Caco-2 (cell line): ENCODE measurements at regions not wholly inside any gene's neighbourhood (a gene's known extent, or its start where the extent isn't known, plus 50 kb on each side); places are given as distances from the start of the nearest gene placed in this dataset.
A peak's percentile ranks its signal among the peaks of the same experiment; 100 is the strongest.

Experiments used
- BruUV-seq: library from RNA; stranded (reverse); fragments of 400-500 nt; replicated peaks from 2 replicates; lab custom pipeline; 2021; lab: Mats Ljungman, UMichigan
- CTCF ChIA-PET: fragments of 300-600 bp; sonication (Branson Sonifier 250); formaldehyde crosslinking; loops from one replicate; lab custom pipeline; 2022; ENCODE audit warnings: antibody characterized with exemption; lab: Charles Lee
- POLR2A ChIA-PET: fragments of 300-600 bp; sonication (Branson Sonifier 250); formaldehyde crosslinking; loops from one replicate; lab custom pipeline; 2022; ENCODE audit warnings: antibody characterized with exemption; lab: Charles Lee
- DNase-seq, 2 experiments: peaks; one replicate each; pipeline versions ENCODE4 v3.0.0 to v3.0.0-alpha.2; 2020 to 2022
- H3K27me3 ChIP-seq: replicated peaks from 2 replicates; pipeline ENCODE4 v1.6.0; 2011; ENCODE audit warnings: low read length; ENCODE audit not compliant: control insufficient read depth, insufficient read depth
- H3K36me3 ChIP-seq: 2 replicates; pipeline ENCODE4 v1.5.1; 2011; ENCODE audit warnings: low read length; ENCODE audit not compliant: control insufficient read depth, insufficient read depth
- H3K4me1 ChIP-seq: fragments of 250-450 bp; sonication (Bioruptor Pico); 2 replicates; pipeline ENCODE4 v1.5.1; 2020; ENCODE audit warnings: mild to moderate bottlenecking
- H3K4me3 ChIP-seq: 2 replicates; pipeline ENCODE4 v1.5.1; 2011; ENCODE audit warnings: low read depth, mild to moderate bottlenecking, control low read depth, low read length
- H3K9me3 ChIP-seq: fragments of 250-450 bp; sonication (Bioruptor Pico); 2 replicates; pipeline ENCODE4 v1.5.1; 2020; ENCODE audit warnings: mild to moderate bottlenecking, moderate library complexity
- H3K27ac Mint-ChIP-seq: one replicate; pipeline ENCODE4 v1.8.0; 2022; ENCODE audit warnings: mixed read lengths; ENCODE audit not compliant: unreplicated experiment
- H3K27me3 Mint-ChIP-seq: one replicate; pipeline ENCODE4 v1.8.0; 2022; ENCODE audit warnings: mixed read lengths; ENCODE audit not compliant: insufficient read depth, unreplicated experiment
- H3K36me3 Mint-ChIP-seq: one replicate; pipeline ENCODE4 v1.8.0; 2022; ENCODE audit warnings: mild to moderate bottlenecking, mixed read lengths; ENCODE audit not compliant: insufficient read depth, unreplicated experiment
- H3K4me1 Mint-ChIP-seq: one replicate; pipeline ENCODE4 v1.8.0; 2022; ENCODE audit warnings: low read depth, mixed read lengths; ENCODE audit not compliant: unreplicated experiment
- H3K4me3 Mint-ChIP-seq: one replicate; pipeline ENCODE4 v1.8.0; 2022; ENCODE audit warnings: mild to moderate bottlenecking, moderate library complexity, mixed read lengths; ENCODE audit not compliant: unreplicated experiment
- H3K9me3 Mint-ChIP-seq: one replicate; pipeline ENCODE4 v1.8.0; 2022; ENCODE audit warnings: mixed read lengths; ENCODE audit not compliant: unreplicated experiment
- CTCF ChIP-seq, 2 experiments: fragments of 200-600 bp in 1 of 2; IDR thresholded peaks; 1 replicate in 1 of 2; 2 replicates in 1 of 2; pipeline versions ENCODE4 v1.5.1 to v1.8.0; 2011 to 2022; ENCODE audit warnings: antibody characterized with exemption in 1 of 2, control low read depth in 1 of 2, inconsistent platforms in 1 of 2, low read depth in 1 of 2, low read length in 1 of 2, mild to moderate bottlenecking in 1 of 2, moderate library complexity in 1 of 2; ENCODE audit not compliant: insufficient read depth in 1 of 2, severe bottlenecking in 1 of 2, unreplicated experiment in 1 of 2
- intact Hi-C: fragments of 100-400 bp; cut with micrococcal nuclease; formaldehyde crosslinking; loops from one replicate; pipeline ENCODE4 v1.10.0; 2022; ENCODE audit not compliant: unreplicated experiment

GRCh38 chr4:136484996-136485395 lies 1047.3 kb downstream of the PCDH18 start:
- Mint-ChIP-seq H3K36me3 (no peaks in the 10 kb centered on the region), H3K9me3 (no peaks in the 10 kb centered on the region), H3K27ac (no peak overlapping the region), H3K4me1 (no peaks in the 10 kb centered on the region), H3K4me3 (no peak overlapping the region), H3K27me3 (no peaks in the 10 kb centered on the region)
- Histone ChIP-seq H3K4me3 (no peak overlapping the region), H3K36me3 (no peaks in the 10 kb centered on the region), H3K4me1 (peaks cover 8% of the 10 kb centered on the region; the same call in 1 of the 2 replicates), H3K9me3 (no peaks in the 10 kb centered on the region), H3K27me3 (no peaks in the 10 kb centered on the region)
- peak in 1 of 2 experiments; percentile 1 for DNase-seq
- CTCF ChIA-PET: no interaction called here
- TF ChIP-seq CTCF (IDR thresholded peaks at IDR 0.05; ENCODE audit: insufficient read depth in 1 of 2, low read depth in 1 of 2, low read length in 1 of 2, severe bottlenecking in 1 of 2, unreplicated experiment in 1 of 2): no peak
- intact Hi-C loops: no loop called here
- BruUV-seq: no TSS peak
- POLR2A ChIA-PET: no interaction called here

GRCh38 chr4:136476753-136477152 lies 1055.5 kb downstream of the PCDH18 start:
- H3K9me3 ChIP-seq: no peaks in the 10 kb centered on the region
- H3K4me3 ChIP-seq: no peak overlapping the region
- peaks cover 5% of the 10 kb centered on the region for H3K27me3 Mint-ChIP-seq
- ChIA-PET CTCF (no interaction called here), POLR2A (no interaction called here)
- no peaks in the 10 kb centered on the region for H3K36me3 Mint-ChIP-seq
- intact Hi-C loops: no loop called here
- DNase-seq: no peak
- TF ChIP-seq CTCF (IDR thresholded peaks at IDR 0.05; ENCODE audit: insufficient read depth in 1 of 2, low read depth in 1 of 2, low read length in 1 of 2, severe bottlenecking in 1 of 2, unreplicated experiment in 1 of 2): no peak
- BruUV-seq: no TSS peak
- no peaks in the 10 kb centered on the region for H3K9me3 Mint-ChIP-seq
- no peak overlapping the region for H3K27ac Mint-ChIP-seq
- H3K4me1 Mint-ChIP-seq: no peaks in the 10 kb centered on the region
- no peak overlapping the region for H3K4me3 Mint-ChIP-seq
- H3K36me3 ChIP-seq: no peaks in the 10 kb centered on the region
- H3K27me3 ChIP-seq: no peaks in the 10 kb centered on the region
- H3K4me1 ChIP-seq: no peaks in the 10 kb centered on the region

GRCh38 chr4:136471051-136471450 lies 1061.2 kb downstream of the PCDH18 start:
- POLR2A ChIA-PET: no interaction called here
- intact Hi-C loops: no loop called here
- Mint-ChIP-seq H3K27ac (no peak overlapping the region), H3K4me1 (no peaks in the 10 kb centered on the region), H3K4me3 (no peak overlapping the region), H3K27me3 (no peaks in the 10 kb centered on the region), H3K9me3 (no peaks in the 10 kb centered on the region), H3K36me3 (no peaks in the 10 kb centered on the region)
- Histone ChIP-seq H3K4me1 (no peaks in the 10 kb centered on the region), H3K4me3 (no peak overlapping the region), H3K36me3 (no peaks in the 10 kb centered on the region), H3K9me3 (no peaks in the 10 kb centered on the region), H3K27me3 (no peaks in the 10 kb centered on the region)
- no peak for TF ChIP-seq CTCF (IDR thresholded peaks at IDR 0.05; ENCODE audit: insufficient read depth in 1 of 2, low read depth in 1 of 2, low read length in 1 of 2, severe bottlenecking in 1 of 2, unreplicated experiment in 1 of 2)
- no TSS peak for BruUV-seq
- no peak for DNase-seq
- CTCF ChIA-PET: no interaction called here
